Keratinocyte (primary cell): ENCODE measurements at regions not wholly inside any gene's neighbourhood (a gene's known extent, or its start where the extent isn't known, plus 50 kb on each side); places are given as distances from the start of the nearest gene placed in this dataset.

Source experiments
- CTCF ChIP-seq, 3 experiments: IDR thresholded peaks in 1 of 3; conservative IDR thresholded peaks in 1 of 3; optimal IDR thresholded peaks in 1 of 3; 2 replicates in 2 of 3; 3 replicates in 1 of 3; pipeline versions ENCODE3 to v1.5.1; 2011; ENCODE audit warnings: low read length in 3 of 3, mild to moderate bottlenecking in 3 of 3, moderate library complexity in 2 of 3, control low read depth in 1 of 3, inconsistent platforms in 1 of 3; ENCODE audit not compliant: insufficient read depth in 2 of 3; ENCODE audit errors: extremely low read depth in 1 of 3
- EZH2 ChIP-seq: IDR thresholded peaks from one replicate; pipeline ENCODE4 v1.6.1; 2012; ENCODE audit warnings: inconsistent platforms, mild to moderate bottlenecking, low read length, moderate library complexity

DNA sequence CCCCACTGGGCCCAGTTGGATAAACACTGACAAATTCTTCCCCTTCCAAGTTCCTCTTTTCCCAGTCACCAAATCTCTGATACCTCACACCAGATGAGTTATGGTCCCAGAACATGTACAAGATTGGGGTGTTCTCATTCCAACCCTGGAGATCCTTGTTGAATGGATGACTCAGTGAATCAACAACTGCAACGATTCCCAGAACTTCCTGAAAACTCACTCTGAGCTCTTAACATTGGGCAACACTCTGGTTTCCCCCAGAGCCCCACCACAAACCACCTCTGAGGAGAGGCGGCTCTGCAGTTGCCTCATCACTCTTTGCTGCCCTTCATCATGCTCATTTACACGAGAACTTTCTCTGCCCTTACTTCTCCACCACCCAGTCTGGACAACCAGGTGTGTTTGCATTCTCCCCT is 115.2 kb downstream of the MRPL14 start:
- TF ChIP-seq EZH2 (no peak), CTCF (optimal IDR thresholded peaks at IDR 0.05 in 1 of 3, IDR thresholded peaks at IDR 0.05 in 1 of 3, conservative IDR thresholded peaks at IDR 0.05 in 1 of 3; ENCODE audit: extremely low read depth in 1 of 3, insufficient read depth in 2 of 3, low read length in 3 of 3) (no peak)
